OCI-LY3 (cell line): ENCODE measurements at regions not wholly inside any gene's neighbourhood (a gene's known extent, or its start where the extent isn't known, plus 50 kb on each side); places are given as distances from the start of the nearest gene placed in this dataset.

Experiments
- EZH2phosphoT487 ChIP-seq: fragments of 200-600 bp; shearing (Covaris generic); IDR thresholded peaks from 2 replicates; pipeline ENCODE4 v1.6.1; 2018; ENCODE audit warnings: antibody characterized with exemption, mixed run types, low read depth
- TF ChIP-seq, protein P1 (sequence below): fragments of 200-600, 300-600 bp; sonication (generic); IDR thresholded peaks from 2 replicates; pipeline ENCODE4 v1.5.1; 2014; ENCODE audit warnings: antibody characterized with exemption, low read length, low read depth

DNA sequence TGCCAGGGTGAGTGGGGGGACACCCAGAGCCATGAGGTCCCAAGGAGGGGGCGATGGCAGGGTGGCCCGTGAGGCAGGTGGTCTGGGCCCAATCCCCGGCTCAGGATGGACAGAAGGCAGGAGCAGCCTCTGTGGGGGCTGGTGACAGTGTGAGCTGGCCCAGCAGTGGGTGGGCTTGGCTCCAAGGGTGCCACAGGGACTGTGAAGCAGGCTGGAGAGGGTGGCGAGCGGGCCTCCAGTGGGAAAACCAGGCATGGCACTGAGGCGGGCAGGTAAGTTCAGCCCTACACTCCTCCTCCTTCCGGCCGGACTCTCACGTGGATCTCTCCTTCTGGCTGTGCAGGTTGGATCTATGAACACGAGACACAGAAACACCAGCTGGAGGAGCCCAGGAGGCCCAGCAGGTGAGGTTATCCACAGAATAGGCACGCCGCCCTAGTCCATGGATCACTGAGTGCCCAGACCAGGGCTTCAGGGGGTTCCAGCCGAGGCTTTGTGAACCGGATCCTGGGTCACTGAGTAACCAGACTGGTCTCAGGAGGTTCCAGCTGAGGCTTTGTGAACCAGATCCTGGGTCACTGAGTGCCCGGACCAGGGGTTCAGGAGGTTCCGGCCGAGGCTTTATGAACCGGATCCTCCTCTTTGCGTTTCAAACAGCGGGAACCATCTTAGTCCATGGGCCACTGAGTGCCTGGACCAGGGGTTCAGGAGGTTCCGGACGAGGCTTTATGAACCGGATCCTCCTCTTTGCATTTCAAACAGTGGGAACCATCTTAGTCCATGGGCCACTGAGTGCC is 76.4 kb upstream of the BHLHE23 start:
- TF ChIP-seq, protein P1, sequence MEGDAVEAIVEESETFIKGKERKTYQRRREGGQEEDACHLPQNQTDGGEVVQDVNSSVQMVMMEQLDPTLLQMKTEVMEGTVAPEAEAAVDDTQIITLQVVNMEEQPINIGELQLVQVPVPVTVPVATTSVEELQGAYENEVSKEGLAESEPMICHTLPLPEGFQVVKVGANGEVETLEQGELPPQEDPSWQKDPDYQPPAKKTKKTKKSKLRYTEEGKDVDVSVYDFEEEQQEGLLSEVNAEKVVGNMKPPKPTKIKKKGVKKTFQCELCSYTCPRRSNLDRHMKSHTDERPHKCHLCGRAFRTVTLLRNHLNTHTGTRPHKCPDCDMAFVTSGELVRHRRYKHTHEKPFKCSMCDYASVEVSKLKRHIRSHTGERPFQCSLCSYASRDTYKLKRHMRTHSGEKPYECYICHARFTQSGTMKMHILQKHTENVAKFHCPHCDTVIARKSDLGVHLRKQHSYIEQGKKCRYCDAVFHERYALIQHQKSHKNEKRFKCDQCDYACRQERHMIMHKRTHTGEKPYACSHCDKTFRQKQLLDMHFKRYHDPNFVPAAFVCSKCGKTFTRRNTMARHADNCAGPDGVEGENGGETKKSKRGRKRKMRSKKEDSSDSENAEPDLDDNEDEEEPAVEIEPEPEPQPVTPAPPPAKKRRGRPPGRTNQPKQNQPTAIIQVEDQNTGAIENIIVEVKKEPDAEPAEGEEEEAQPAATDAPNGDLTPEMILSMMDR = no peak
- no peak for TF ChIP-seq EZH2phosphoT487
